SU-DHL-6 (cell line): ENCODE measurements at regions not wholly inside any gene's neighbourhood (a gene's known extent, or its start where the extent isn't known, plus 50 kb on each side); places are given as distances from the start of the nearest gene placed in this dataset.

Experiments
- EZH2phosphoT487 ChIP-seq: fragments of 200-600 bp; sonication (generic), shearing (Covaris generic); conservative IDR thresholded peaks from 2 replicates; pipeline ENCODE4 v1.6.1; 2018; ENCODE audit warnings: mild to moderate bottlenecking, antibody characterized with exemption, low read length, moderate library complexity, mixed read lengths
- TF ChIP-seq, protein P1 (sequence below): fragments of 200-600 bp; sonication (generic); IDR thresholded peaks from one replicate; pipeline ENCODE4 v1.5.1; 2017; ENCODE audit warnings: antibody characterized with exemption, mild to moderate bottlenecking, low read length, moderate library complexity; ENCODE audit not compliant: insufficient read depth, poor library complexity, severe bottlenecking

GRCh38 chr4:133694416-133694815, 507.2 kb downstream of the PABPC4L start:
- TF ChIP-seq, protein P1, sequence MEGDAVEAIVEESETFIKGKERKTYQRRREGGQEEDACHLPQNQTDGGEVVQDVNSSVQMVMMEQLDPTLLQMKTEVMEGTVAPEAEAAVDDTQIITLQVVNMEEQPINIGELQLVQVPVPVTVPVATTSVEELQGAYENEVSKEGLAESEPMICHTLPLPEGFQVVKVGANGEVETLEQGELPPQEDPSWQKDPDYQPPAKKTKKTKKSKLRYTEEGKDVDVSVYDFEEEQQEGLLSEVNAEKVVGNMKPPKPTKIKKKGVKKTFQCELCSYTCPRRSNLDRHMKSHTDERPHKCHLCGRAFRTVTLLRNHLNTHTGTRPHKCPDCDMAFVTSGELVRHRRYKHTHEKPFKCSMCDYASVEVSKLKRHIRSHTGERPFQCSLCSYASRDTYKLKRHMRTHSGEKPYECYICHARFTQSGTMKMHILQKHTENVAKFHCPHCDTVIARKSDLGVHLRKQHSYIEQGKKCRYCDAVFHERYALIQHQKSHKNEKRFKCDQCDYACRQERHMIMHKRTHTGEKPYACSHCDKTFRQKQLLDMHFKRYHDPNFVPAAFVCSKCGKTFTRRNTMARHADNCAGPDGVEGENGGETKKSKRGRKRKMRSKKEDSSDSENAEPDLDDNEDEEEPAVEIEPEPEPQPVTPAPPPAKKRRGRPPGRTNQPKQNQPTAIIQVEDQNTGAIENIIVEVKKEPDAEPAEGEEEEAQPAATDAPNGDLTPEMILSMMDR = no peak
- no peak for TF ChIP-seq EZH2phosphoT487
